GM13976 (cell line): ENCODE measurements at regions not wholly inside any gene's neighbourhood (a gene's known extent, or its start where the extent isn't known, plus 50 kb on each side); places are given as distances from the start of the nearest gene placed in this dataset.

Source experiments
- DNase-seq: peaks from one replicate; pipeline ENCODE4 v3.0.0; 2012; ENCODE audit warnings: low spot score
- in situ Hi-C: fragments of 300-500 bp; cut with MboI; formaldehyde crosslinking; loops from one replicate; pipeline ENCODE4 v1.12.0; 2022; ENCODE audit warnings: low sequenced_read_pairs, mixed read lengths, inconsistent platforms; ENCODE audit not compliant: unreplicated experiment
- TF ChIP-seq, protein P1 (sequence below): IDR thresholded peaks from 2 replicates; pipeline ENCODE4 v1.5.1; 2012; ENCODE audit warnings: borderline replicate concordance, mild to moderate bottlenecking; ENCODE audit not compliant: insufficient read depth; ENCODE audit errors: extremely low read depth, missing control alignments, control extremely low read depth

DNA sequence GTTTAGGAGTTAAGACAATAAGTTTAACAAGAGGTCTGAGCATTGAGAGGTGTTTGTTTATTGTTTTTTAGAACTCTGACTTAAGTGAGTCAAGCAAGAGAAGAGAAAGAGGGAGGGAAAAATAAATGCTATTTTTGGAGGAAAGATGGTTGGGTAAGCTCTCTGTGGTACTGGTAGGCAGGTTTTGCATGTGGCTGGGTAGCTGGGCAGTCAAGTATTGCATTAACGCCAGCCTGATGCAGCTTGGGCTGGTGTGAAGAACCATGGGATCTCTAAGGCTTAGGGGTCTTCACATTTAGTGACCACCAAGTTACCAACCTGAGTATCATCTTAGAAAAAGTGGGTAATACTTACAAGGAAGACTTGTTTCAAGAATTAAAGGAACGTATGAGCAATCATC, 534.5 kb upstream of the SEMA6D start:
- in situ Hi-C loops, result loop anchor here (25.0 kb wide), 2 partner anchors 804 to 1104 kb away; no protein-coding TSS in a partner anchor
- no peak for DNase-seq
- TF ChIP-seq, protein P1, sequence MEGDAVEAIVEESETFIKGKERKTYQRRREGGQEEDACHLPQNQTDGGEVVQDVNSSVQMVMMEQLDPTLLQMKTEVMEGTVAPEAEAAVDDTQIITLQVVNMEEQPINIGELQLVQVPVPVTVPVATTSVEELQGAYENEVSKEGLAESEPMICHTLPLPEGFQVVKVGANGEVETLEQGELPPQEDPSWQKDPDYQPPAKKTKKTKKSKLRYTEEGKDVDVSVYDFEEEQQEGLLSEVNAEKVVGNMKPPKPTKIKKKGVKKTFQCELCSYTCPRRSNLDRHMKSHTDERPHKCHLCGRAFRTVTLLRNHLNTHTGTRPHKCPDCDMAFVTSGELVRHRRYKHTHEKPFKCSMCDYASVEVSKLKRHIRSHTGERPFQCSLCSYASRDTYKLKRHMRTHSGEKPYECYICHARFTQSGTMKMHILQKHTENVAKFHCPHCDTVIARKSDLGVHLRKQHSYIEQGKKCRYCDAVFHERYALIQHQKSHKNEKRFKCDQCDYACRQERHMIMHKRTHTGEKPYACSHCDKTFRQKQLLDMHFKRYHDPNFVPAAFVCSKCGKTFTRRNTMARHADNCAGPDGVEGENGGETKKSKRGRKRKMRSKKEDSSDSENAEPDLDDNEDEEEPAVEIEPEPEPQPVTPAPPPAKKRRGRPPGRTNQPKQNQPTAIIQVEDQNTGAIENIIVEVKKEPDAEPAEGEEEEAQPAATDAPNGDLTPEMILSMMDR, result no peak

DNA sequence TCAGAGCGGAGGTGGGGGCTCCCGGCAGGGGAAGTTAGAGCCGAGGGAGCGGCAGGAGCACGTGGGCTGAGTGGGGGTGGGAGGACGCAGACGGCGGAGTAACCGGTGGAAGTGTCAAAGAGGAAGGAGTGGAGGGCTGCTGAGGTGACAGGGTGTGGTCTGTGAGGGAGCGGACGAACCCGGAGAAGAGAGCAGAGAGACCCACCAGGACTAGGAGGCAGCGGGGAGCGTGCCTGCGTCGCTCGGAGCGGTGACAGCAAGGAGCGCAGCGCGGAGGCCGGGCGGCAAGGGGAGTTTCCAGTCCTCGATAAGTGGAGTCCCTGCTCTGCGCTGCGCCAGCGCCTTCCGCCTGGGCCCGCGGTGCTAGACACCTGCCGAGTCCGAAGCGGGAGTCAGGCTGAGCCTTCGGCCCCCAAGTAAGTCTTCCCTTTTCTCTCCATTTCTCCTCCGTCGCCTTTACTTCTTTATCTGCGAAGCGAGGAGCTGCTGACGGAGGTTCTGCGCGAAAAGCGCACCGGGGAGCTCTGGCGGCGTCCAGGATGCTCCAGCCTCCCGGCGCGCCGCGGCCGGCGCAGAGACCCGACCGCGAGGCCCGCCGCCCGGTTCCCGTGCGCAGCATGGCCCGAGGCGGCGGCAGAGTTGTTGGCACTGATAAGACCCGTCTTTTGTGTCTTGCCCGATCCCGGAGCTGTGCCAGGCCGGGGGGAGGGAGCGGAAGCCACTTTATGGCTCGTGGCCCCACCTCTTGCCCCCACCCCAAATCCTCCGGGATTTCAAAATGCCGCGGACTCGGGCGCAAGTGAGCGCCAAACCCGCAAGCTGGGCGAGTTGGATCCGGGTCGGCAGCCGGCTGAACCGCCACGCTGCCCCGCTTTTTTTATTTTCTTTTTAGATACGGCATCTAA, 533.0 kb upstream of the SEMA6D start:
- peak; percentile 45 for DNase-seq
- in situ Hi-C loops, result loop anchor here (25.0 kb wide), 2 partner anchors 803 to 1103 kb away; no protein-coding TSS in a partner anchor
- TF ChIP-seq, protein P1, result no peak

DNA sequence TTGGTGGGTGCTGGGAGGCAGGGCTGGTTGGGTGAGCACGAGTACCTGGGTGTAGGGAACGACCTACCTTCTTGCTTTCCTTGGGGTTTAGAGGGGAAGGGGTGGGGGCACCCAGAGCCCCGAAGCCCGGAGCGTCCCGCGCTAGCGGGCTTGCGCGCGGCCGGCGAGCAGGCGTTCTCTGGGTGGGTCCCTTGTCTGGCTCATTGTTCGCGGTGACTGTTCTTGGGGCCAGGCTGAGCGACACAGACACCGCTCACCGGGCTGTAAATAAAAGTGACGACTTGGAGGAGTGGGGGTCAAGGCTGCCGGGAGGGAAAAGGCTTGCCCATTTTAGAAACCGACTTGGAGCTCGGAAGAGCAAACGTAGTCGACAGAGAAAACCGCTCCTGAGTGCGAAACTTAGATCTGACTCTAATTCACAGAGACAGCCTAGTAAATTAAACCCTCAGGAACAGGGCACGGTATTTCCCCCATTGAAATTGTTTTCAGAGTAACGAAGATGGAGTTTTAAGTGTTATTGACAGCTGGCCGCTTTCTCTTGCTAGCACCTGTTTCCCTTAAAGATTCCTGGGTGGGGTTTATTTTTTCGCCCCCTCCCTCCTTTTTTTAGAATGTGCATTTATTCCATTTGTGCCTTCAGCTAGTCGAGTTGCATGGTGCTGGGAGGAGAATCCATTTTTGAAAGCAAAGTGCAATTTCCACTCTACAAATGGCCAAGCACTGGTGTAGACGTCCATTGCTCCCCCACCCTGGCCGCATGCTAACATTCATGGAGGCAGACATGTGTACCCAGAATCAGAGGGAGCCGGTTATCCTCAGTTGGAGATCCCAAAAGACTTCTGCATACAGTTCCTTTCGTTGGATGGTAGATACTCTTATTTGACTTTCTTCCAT, 532.1 kb upstream of the SEMA6D start:
- DNase-seq, result peak; percentile 25
- in situ Hi-C loops, result loop anchor here (25.0 kb wide), 2 partner anchors 802 to 1102 kb away; no protein-coding TSS in a partner anchor
- TF ChIP-seq, protein P1, result no peak

DNA sequence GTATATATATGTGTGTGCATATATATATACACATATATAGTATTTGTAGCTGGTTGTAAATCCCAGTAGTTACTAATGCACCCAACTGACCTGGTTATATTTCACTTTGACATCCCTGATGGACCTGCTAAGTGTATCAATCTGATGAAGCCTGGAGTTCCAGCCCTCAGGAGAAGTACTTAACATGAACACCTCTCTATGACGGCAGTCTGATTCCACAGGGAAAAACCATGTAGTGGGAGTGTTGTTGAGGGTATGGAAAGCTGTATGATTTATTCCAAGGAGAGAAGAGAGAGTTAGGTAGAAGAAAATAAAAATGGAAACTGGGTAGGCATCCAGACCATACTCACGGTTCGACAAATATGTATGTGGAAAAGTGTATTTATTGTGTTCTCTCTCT, 531.2 kb upstream of the SEMA6D start:
- TF ChIP-seq, protein P1, result no peak
- DNase-seq, result no peak
- in situ Hi-C loops, result loop anchor here (25.0 kb wide), 2 partner anchors 801 to 1101 kb away; no protein-coding TSS in a partner anchor

DNA sequence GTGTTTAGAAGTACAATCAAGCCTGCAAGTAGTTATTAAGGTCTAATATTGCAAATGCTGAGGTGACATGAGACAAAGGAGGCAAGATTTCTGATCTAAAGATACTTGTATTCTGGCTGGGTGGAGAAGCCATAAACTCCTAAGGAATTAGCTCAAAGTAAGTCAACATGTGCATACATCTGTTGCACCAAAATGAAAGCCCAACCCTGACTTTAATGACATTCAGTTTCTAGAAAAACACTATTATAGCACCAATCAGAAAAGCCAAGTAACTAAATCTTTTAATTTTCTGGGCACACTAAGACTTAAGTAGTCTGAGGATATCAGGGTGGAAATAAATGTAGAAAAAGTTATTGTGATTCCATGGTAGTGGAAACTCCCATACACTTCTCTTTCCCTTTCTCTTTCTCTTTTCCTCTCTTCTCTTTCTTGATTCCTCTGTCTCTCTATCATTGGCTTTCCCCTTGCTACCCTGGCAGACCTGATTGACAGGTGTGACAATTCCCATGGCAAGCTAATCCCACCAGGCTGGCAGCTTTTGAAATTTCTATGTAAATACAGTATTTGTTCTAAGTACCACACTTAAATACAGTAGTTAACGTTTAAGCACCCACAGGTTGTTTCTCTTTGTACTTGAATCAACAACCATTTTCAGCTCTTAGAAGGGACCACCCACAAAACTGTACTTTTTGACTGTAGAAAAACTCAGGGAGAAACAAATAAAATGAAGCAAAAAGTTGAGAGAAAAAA, 528.4 kb upstream of the SEMA6D start:
- TF ChIP-seq, protein P1, result no peak
- in situ Hi-C loops, result loop anchor here (25.0 kb wide), 2 partner anchors 798 to 1098 kb away; no protein-coding TSS in a partner anchor
- no peak for DNase-seq
